Astrocyte (in vitro differentiated cells and primary cell): ENCODE measurements at regions not wholly inside any gene's neighbourhood (a gene's known extent, or its start where the extent isn't known, plus 50 kb on each side); places are given as distances from the start of the nearest gene placed in this dataset.

Source experiments
- EZH2 ChIP-seq: IDR thresholded peaks from 2 replicates; pipeline ENCODE4 v1.6.1; 2012; ENCODE audit warnings: mild to moderate bottlenecking, low read length, inconsistent platforms; ENCODE audit not compliant: insufficient read depth
- TF ChIP-seq, protein P1 (sequence below): IDR thresholded peaks from 2 replicates; pipeline ENCODE4 v1.5.1; 2011; ENCODE audit warnings: low read depth, mild to moderate bottlenecking, inconsistent platforms, low read length, moderate library complexity; ENCODE audit not compliant: insufficient read depth

- TF ChIP-seq, protein P1, sequence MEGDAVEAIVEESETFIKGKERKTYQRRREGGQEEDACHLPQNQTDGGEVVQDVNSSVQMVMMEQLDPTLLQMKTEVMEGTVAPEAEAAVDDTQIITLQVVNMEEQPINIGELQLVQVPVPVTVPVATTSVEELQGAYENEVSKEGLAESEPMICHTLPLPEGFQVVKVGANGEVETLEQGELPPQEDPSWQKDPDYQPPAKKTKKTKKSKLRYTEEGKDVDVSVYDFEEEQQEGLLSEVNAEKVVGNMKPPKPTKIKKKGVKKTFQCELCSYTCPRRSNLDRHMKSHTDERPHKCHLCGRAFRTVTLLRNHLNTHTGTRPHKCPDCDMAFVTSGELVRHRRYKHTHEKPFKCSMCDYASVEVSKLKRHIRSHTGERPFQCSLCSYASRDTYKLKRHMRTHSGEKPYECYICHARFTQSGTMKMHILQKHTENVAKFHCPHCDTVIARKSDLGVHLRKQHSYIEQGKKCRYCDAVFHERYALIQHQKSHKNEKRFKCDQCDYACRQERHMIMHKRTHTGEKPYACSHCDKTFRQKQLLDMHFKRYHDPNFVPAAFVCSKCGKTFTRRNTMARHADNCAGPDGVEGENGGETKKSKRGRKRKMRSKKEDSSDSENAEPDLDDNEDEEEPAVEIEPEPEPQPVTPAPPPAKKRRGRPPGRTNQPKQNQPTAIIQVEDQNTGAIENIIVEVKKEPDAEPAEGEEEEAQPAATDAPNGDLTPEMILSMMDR = no peak
- TF ChIP-seq EZH2 = no peak
Observed at GRCh38 chr5:173435447-173435846, 107.2 kb upstream of the STC2 start.
